Endothelial cell (in vitro differentiated cells): ENCODE measurements at regions not wholly inside any gene's neighbourhood (a gene's known extent, or its start where the extent isn't known, plus 50 kb on each side); places are given as distances from the start of the nearest gene placed in this dataset.

Source experiments
- DNase-seq: peaks from one replicate; pipeline ENCODE4 v3.0.0; 2021; ENCODE audit warnings: low spot score
- H3K27ac Mint-ChIP-seq: one replicate; pipeline ENCODE4 v1.8.0; 2021; ENCODE audit warnings: mixed read lengths, inconsistent platforms; ENCODE audit not compliant: unreplicated experiment
- H3K27me3 Mint-ChIP-seq: one replicate; pipeline ENCODE4 v1.8.0; 2021; ENCODE audit warnings: mild to moderate bottlenecking, moderate library complexity, mixed read lengths, inconsistent platforms; ENCODE audit not compliant: unreplicated experiment
- H3K36me3 Mint-ChIP-seq: one replicate; pipeline ENCODE4 v1.8.0; 2021; ENCODE audit warnings: mild to moderate bottlenecking, low read depth, mixed read lengths, inconsistent platforms; ENCODE audit not compliant: unreplicated experiment
- H3K4me1 Mint-ChIP-seq: one replicate; pipeline ENCODE4 v1.8.0; 2021; ENCODE audit warnings: mild to moderate bottlenecking, mixed read lengths, inconsistent platforms; ENCODE audit not compliant: unreplicated experiment
- H3K4me3 Mint-ChIP-seq: one replicate; pipeline ENCODE4 v1.8.0; 2021; ENCODE audit warnings: mild to moderate bottlenecking, mixed read lengths, inconsistent platforms; ENCODE audit not compliant: unreplicated experiment
- H3K9me3 Mint-ChIP-seq: one replicate; pipeline ENCODE4 v1.8.0; 2021; ENCODE audit warnings: mixed read lengths, inconsistent platforms; ENCODE audit not compliant: unreplicated experiment
- CTCF ChIP-seq: fragments of 200-600 bp; sonication (generic); IDR thresholded peaks from one replicate; pipeline ENCODE4 v1.5.0; 2021; ENCODE audit warnings: antibody characterized with exemption; ENCODE audit not compliant: unreplicated experiment

DNA sequence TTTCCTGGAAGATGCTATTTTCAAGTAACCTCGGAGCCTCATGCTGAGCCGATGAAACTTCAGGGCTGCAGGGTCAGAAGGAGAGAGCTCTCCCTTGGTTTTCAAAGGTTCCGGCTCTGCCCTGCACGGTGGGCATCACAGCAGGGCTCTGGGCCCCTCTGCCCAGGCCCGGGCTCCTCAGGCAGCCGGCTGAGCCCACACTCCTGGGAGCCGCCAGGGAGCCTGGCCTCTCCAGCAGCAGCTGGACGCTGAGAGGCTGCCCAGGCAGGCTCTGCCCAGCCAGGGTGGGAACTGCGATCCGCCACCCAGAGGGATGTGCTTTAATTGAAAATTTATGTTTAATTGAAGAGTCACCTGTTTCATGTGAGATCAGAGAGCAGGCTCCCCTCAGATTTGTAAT, 97.5 kb upstream of the MGMT start:
- no peaks in the 10 kb centered on the region for H3K4me1 Mint-ChIP-seq
- DNase-seq: no peak
- TF ChIP-seq CTCF: no peak
- peaks cover 6% of the 10 kb centered on the region for H3K27me3 Mint-ChIP-seq
- H3K9me3 Mint-ChIP-seq: no peaks in the 10 kb centered on the region
- no peak overlapping the region for H3K27ac Mint-ChIP-seq
- no peak overlapping the region for H3K4me3 Mint-ChIP-seq
- H3K36me3 Mint-ChIP-seq: no peaks in the 10 kb centered on the region

DNA sequence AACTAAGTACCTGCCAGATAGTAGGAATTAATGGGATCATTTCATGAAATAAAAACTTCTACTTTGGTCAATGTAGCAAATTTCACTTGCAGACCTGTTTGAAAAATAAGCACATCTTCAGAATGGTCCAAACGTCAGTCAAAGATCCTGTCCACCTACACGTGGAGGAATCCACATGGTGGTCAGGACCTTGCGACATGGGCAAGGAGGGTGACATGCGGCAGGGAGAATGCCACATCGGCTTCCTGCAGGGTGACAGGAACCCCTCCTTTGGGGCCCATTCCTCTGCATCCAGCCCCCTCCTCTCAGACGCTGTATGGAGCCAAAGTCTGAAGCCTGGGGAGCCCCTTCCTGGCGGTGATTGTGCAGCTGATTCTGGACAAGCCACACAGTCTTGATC, 95.5 kb upstream of the MGMT start:
- Mint-ChIP-seq H3K27me3 (peaks cover 8% of the 10 kb centered on the region), H3K9me3 (no peaks in the 10 kb centered on the region), H3K36me3 (no peaks in the 10 kb centered on the region), H3K4me3 (no peak overlapping the region), H3K4me1 (no peaks in the 10 kb centered on the region), H3K27ac (no peak overlapping the region)
- TF ChIP-seq CTCF: no peak
- no peak for DNase-seq

DNA sequence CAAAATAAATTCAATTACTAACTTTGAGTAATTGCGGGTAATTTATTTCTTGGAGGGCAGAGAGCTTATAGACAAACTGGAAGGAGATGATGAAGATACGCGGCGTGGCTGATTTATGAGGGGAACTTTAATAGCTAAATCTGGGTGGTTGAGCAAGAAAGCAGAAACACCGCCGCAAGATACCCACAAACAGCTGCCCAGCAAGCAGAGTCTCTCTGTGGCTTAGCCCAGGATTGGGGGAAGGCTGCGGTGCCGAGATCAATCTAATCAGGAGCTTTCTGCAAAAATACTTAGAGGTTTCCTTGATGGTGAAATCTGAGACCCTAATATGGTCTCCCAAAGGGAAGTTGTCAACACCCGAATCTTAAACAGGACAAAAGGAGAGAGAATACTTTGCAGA, 94.9 kb upstream of the MGMT start:
- H3K36me3 Mint-ChIP-seq: no peaks in the 10 kb centered on the region
- no peak for TF ChIP-seq CTCF
- H3K4me1 Mint-ChIP-seq: no peaks in the 10 kb centered on the region
- no peaks in the 10 kb centered on the region for H3K9me3 Mint-ChIP-seq
- H3K4me3 Mint-ChIP-seq: no peak overlapping the region
- no peak for DNase-seq
- H3K27me3 Mint-ChIP-seq: peaks cover 8% of the 10 kb centered on the region
- no peak overlapping the region for H3K27ac Mint-ChIP-seq

GRCh38 chr10:129373231-129373630, 93.8 kb upstream of the MGMT start:
- Mint-ChIP-seq H3K36me3 (no peaks in the 10 kb centered on the region), H3K27me3 (peaks cover 7% of the 10 kb centered on the region)

GRCh38 chr10:129373718-129374117, 93.3 kb upstream of the MGMT start:
- no peak for TF ChIP-seq CTCF
- peaks cover 9% of the 10 kb centered on the region for H3K27me3 Mint-ChIP-seq
- no peaks in the 10 kb centered on the region for H3K36me3 Mint-ChIP-seq
- no peak overlapping the region for H3K4me3 Mint-ChIP-seq
- no peaks in the 10 kb centered on the region for H3K4me1 Mint-ChIP-seq
- H3K27ac Mint-ChIP-seq: no peak overlapping the region
- H3K9me3 Mint-ChIP-seq: no peaks in the 10 kb centered on the region
- no peak for DNase-seq

More at GRCh38 chr10:129373231-129373630, 93.8 kb upstream of the MGMT start:
- TF ChIP-seq CTCF: no peak
- Mint-ChIP-seq H3K27ac (no peak overlapping the region), H3K4me3 (no peak overlapping the region), H3K9me3 (no peaks in the 10 kb centered on the region), H3K4me1 (no peaks in the 10 kb centered on the region)
- no peak for DNase-seq
